Dendritic cell treated with granulocyte-macrophage colony-stimulating factor and Interleukin-4, amounts not matched to agents 40 ng/mL and 50 ng/mL, for 4 days (primary cell): ENCODE measurements at regions not wholly inside any gene's neighbourhood (a gene's known extent, or its start where the extent isn't known, plus 50 kb on each side); places are given as distances from the start of the nearest gene placed in this dataset.

Experiments
- H3K27ac Mint-ChIP-seq: one replicate; pipeline ENCODE4 v1.8.0; 2022; ENCODE audit warnings: mild to moderate bottlenecking, mixed read lengths
- H3K27me3 Mint-ChIP-seq: one replicate; pipeline ENCODE4 v1.8.0; 2022; ENCODE audit warnings: mild to moderate bottlenecking, mixed read lengths
- H3K36me3 Mint-ChIP-seq: one replicate; pipeline ENCODE4 v1.8.0; 2022; ENCODE audit warnings: low read depth, mixed read lengths
- H3K4me1 Mint-ChIP-seq: one replicate; pipeline ENCODE4 v1.8.0; 2022; ENCODE audit warnings: low read depth, mixed read lengths
- H3K4me3 Mint-ChIP-seq: one replicate; pipeline ENCODE4 v1.8.0; 2022; ENCODE audit warnings: mild to moderate bottlenecking, moderate library complexity, mixed read lengths
- H3K9me3 Mint-ChIP-seq: one replicate; pipeline ENCODE4 v1.8.0; 2022; ENCODE audit warnings: mixed read lengths
- intact Hi-C: fragments of 100-400 bp; cut with micrococcal nuclease; formaldehyde crosslinking; loops from one replicate; pipeline ENCODE4 v1.15.0; 2022

- H3K36me3 Mint-ChIP-seq: no peaks in the 10 kb centered on the region
- H3K9me3 Mint-ChIP-seq: peaks cover 24% of the 10 kb centered on the region
- no peak overlapping the region for H3K4me3 Mint-ChIP-seq
- intact Hi-C loops: no loop called here
- H3K27me3 Mint-ChIP-seq: no peaks in the 10 kb centered on the region
- H3K4me1 Mint-ChIP-seq: no peaks in the 10 kb centered on the region
- no peak overlapping the region for H3K27ac Mint-ChIP-seq
Observed at GRCh38 chr21:15521644-15522001, 208.2 kb upstream of the USP25 start.

- Mint-ChIP-seq H3K27ac (no peak overlapping the region), H3K36me3 (no peaks in the 10 kb centered on the region), H3K9me3 (peaks cover 24% of the 10 kb centered on the region), H3K27me3 (no peaks in the 10 kb centered on the region), H3K4me1 (no peaks in the 10 kb centered on the region), H3K4me3 (no peak overlapping the region)
- intact Hi-C loops: no loop called here
Observed at GRCh38 chr21:15522148-15522547, 207.6 kb upstream of the USP25 start.

- H3K4me3 Mint-ChIP-seq: no peak overlapping the region
- no peaks in the 10 kb centered on the region for H3K36me3 Mint-ChIP-seq
- H3K9me3 Mint-ChIP-seq: peaks cover 11% of the 10 kb centered on the region
- H3K4me1 Mint-ChIP-seq: no peaks in the 10 kb centered on the region
- no peaks in the 10 kb centered on the region for H3K27me3 Mint-ChIP-seq
- intact Hi-C loops: no loop called here
- no peak overlapping the region for H3K27ac Mint-ChIP-seq
Observed at GRCh38 chr21:15524855-15525254, 204.9 kb upstream of the USP25 start.

- Mint-ChIP-seq H3K4me1 (no peaks in the 10 kb centered on the region), H3K27ac (no peak overlapping the region), H3K4me3 (no peak overlapping the region), H3K9me3 (no peaks in the 10 kb centered on the region), H3K27me3 (no peaks in the 10 kb centered on the region), H3K36me3 (no peaks in the 10 kb centered on the region)
- intact Hi-C loops: no loop called here
Observed at GRCh38 chr21:15526798-15527197, 203.0 kb upstream of the USP25 start.

DNA sequence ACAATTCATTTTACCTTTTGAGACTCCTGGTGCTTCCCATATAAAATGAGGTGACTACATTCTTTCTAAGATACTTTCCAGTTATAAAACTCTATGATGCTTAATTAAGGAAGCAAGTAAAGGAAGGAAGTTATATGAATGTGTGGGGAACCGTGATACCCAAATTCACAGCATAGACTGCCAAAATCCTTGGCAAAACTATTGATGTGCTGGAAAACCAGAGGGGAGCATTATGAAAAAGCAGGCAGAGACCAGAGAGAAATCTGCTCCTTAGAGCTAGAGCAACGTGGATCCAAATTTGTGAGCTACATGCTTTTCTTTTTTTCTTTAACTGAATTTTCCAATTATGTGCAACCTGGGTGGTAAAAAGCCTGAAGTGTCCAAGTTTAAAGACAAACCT, 201.4 kb upstream of the USP25 start:
- H3K27ac Mint-ChIP-seq: no peak overlapping the region
- no peaks in the 10 kb centered on the region for H3K9me3 Mint-ChIP-seq
- H3K4me3 Mint-ChIP-seq: no peak overlapping the region
- no peaks in the 10 kb centered on the region for H3K27me3 Mint-ChIP-seq
- intact Hi-C loops: no loop called here
- no peaks in the 10 kb centered on the region for H3K36me3 Mint-ChIP-seq
- H3K4me1 Mint-ChIP-seq: no peaks in the 10 kb centered on the region

DNA sequence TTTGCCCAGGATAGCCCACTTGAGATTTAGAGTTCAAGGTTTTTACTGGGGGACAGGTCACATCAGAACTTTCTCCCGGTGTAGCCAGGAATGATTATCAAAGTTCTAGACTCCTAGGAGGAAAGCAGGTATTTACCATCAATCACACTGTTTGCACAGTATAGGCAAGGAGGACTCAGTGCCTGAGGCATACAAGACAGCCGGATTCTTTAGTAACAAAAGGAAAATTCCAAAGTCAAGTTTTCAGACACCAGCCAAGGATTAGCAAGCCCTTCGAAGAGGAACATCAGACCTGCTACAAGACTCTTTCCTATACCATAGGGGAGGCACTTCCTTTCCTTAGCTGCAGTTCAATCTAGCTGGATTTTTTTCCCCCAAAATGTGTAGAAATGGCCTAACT, 197.8 kb upstream of the USP25 start:
- H3K9me3 Mint-ChIP-seq: no peaks in the 10 kb centered on the region
- H3K36me3 Mint-ChIP-seq: no peaks in the 10 kb centered on the region
- H3K27me3 Mint-ChIP-seq: no peaks in the 10 kb centered on the region
- intact Hi-C loops: no loop called here
- peaks cover 8% of the 10 kb centered on the region for H3K4me1 Mint-ChIP-seq
- H3K4me3 Mint-ChIP-seq: no peak overlapping the region
- no peak overlapping the region for H3K27ac Mint-ChIP-seq

GRCh38 chr21:15533618-15534017, 196.2 kb upstream of the USP25 start:
- Mint-ChIP-seq H3K36me3 (no peaks in the 10 kb centered on the region), H3K9me3 (no peaks in the 10 kb centered on the region), H3K4me1 (peaks cover 8% of the 10 kb centered on the region), H3K27ac (no peak overlapping the region), H3K27me3 (no peaks in the 10 kb centered on the region), H3K4me3 (no peak overlapping the region)
- intact Hi-C loops: no loop called here

GRCh38 chr21:15534450-15534886, 195.3 kb upstream of the USP25 start:
- H3K9me3 Mint-ChIP-seq: no peaks in the 10 kb centered on the region
- H3K4me1 Mint-ChIP-seq: peaks cover 8% of the 10 kb centered on the region
- H3K36me3 Mint-ChIP-seq: no peaks in the 10 kb centered on the region
- H3K27me3 Mint-ChIP-seq: no peaks in the 10 kb centered on the region
- intact Hi-C loops: no loop called here
- no peak overlapping the region for H3K4me3 Mint-ChIP-seq
- no peak overlapping the region for H3K27ac Mint-ChIP-seq

DNA sequence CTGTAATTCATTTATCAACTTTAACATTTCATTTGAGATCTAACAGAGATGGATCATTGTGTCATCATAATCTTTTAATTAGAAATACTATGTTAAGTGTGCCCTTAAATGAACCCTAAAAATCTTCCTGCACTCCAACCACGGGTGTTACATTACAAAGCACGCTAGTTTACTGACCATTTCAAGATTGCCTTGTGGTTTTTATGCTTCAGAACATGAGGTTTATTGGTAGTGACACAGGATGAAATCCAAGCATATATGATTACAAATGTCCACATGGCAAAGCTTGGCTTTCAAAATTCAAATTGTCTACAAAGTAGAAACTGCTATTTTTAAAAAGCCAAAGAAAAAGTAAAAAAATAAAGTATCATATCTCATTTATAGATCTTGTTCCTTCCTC, 190.4 kb upstream of the USP25 start:
- Mint-ChIP-seq H3K9me3 (peaks cover 8% of the 10 kb centered on the region), H3K4me1 (peaks cover 4% of the 10 kb centered on the region), H3K27ac (no peak overlapping the region), H3K36me3 (no peaks in the 10 kb centered on the region), H3K4me3 (no peak overlapping the region), H3K27me3 (no peaks in the 10 kb centered on the region)
- intact Hi-C loops: no loop called here

GRCh38 chr21:15543473-15543872, 186.3 kb upstream of the USP25 start:
- intact Hi-C loops: no loop called here
- no peaks in the 10 kb centered on the region for H3K36me3 Mint-ChIP-seq
- no peak overlapping the region for H3K4me3 Mint-ChIP-seq
- H3K27ac Mint-ChIP-seq: no peak overlapping the region
- H3K4me1 Mint-ChIP-seq: no peaks in the 10 kb centered on the region
- peaks cover 8% of the 10 kb centered on the region for H3K9me3 Mint-ChIP-seq
- H3K27me3 Mint-ChIP-seq: no peaks in the 10 kb centered on the region

DNA sequence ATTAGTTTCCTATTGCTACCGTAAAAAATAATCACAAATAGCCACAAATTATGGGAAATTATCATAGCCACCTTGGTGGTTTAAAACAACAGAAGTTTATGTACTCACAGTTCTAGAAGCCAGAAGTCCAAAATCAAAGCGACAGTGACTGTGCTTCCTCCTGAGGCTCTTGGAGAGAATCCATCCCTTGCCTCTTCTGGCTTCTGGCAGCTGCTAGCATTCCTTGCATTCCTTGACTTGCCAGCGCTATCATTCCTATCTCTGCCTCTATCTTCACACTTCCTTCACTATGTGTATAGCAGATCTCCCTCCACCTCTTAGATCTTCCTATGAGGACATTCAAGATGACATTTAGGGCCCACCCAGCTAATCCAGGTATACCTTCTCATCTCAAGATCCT, 180.1 kb upstream of the USP25 start:
- intact Hi-C loops: no loop called here
- Mint-ChIP-seq H3K4me3 (no peak overlapping the region), H3K27ac (no peak overlapping the region)

DNA sequence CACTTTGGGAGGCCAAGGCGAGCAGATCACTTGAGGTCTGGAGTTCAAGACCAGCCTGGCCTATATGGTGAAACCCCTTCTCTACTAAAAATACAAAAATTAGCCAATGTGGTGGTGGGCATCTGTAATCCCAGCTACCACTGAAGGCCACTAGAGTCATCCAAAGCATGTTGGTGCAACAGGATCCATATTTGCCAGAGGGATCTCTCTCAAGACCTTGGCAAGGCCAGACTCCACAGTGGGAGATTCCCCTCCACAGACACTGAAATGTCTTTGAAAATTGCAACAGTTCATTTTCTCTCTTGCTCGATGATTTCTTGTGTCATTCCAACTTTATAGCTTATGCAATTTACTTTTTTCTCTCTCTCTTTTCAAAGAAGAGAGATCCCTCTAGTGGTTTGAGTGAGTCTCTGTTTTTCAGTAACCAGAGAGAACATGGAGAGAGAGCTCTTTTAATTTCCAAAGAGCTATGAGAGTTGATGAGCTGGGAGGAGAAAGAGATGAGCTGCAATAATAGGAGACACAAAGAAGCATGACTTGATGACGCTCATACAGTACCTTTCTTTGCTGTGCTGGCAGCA, 176.8 kb upstream of the USP25 start:
- Mint-ChIP-seq H3K36me3 (no peaks in the 10 kb centered on the region), H3K9me3 (no peaks in the 10 kb centered on the region), H3K27ac (no peak overlapping the region), H3K4me3 (no peak overlapping the region), H3K4me1 (no peaks in the 10 kb centered on the region), H3K27me3 (no peaks in the 10 kb centered on the region)
- intact Hi-C loops: no loop called here

More for the DNA sequence above, 180.1 kb upstream of the USP25 start:
- no peaks in the 10 kb centered on the region for H3K27me3 Mint-ChIP-seq
- no peaks in the 10 kb centered on the region for H3K4me1 Mint-ChIP-seq
- H3K36me3 Mint-ChIP-seq: no peaks in the 10 kb centered on the region
- H3K9me3 Mint-ChIP-seq: no peaks in the 10 kb centered on the region

- Mint-ChIP-seq H3K9me3 (no peaks in the 10 kb centered on the region), H3K27me3 (no peaks in the 10 kb centered on the region), H3K4me1 (no peaks in the 10 kb centered on the region), H3K4me3 (no peak overlapping the region), H3K27ac (no peak overlapping the region), H3K36me3 (no peaks in the 10 kb centered on the region)
- intact Hi-C loops: no loop called here
Observed at GRCh38 chr21:15557925-15558324, 171.9 kb upstream of the USP25 start.

DNA sequence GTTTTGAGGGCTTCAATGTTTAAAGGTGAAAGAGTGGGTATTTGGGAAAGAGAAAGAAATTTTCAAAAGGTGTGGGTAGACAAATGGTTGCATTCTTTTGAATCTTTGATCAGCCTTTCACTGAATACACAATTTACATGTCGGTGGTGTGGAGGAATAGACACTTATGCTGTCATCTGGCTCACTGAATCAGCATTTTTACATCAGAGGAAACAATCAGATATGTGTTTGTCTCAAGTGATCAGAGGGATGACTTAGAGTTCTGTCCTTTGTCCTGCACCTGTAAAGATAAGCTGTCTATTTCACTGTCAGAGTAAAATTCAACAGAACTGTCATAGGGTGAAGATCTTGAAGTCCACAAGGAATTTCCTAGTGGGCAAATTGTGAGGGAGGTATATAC, 170.9 kb upstream of the USP25 start:
- H3K4me3 Mint-ChIP-seq: no peak overlapping the region
- no peaks in the 10 kb centered on the region for H3K27me3 Mint-ChIP-seq
- no peaks in the 10 kb centered on the region for H3K36me3 Mint-ChIP-seq
- no peaks in the 10 kb centered on the region for H3K9me3 Mint-ChIP-seq
- H3K4me1 Mint-ChIP-seq: no peaks in the 10 kb centered on the region
- H3K27ac Mint-ChIP-seq: no peak overlapping the region
- intact Hi-C loops: no loop called here

DNA sequence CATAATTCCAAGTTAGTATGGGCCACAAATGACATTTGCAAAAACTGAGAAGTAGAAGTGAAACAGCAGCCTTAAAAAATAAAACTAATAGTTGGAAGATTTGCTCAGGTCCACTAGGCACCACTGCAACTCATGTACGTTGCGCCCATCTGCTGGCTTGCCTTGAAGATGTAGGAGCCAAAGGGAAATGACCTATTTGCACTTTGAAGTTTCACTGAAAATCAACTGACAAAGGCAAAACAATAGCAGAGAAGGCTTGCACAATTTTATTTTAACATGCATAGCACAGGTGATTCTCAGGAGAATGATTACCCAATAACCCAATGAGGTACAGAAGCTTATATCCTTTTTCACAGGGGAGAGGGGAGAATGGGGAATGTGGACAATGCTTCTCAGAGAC, 170.1 kb upstream of the USP25 start:
- Mint-ChIP-seq H3K4me3 (no peak overlapping the region), H3K27me3 (no peaks in the 10 kb centered on the region), H3K27ac (no peak overlapping the region), H3K9me3 (no peaks in the 10 kb centered on the region), H3K4me1 (no peaks in the 10 kb centered on the region), H3K36me3 (no peaks in the 10 kb centered on the region)
- intact Hi-C loops: no loop called here
